ENCODE measurements at regions not wholly inside any gene's neighbourhood (a gene's known extent, or its start where the extent isn't known, plus 50 kb on each side); places are given as distances from the start of the nearest gene placed in this dataset.

GRCh38 chr7:47153576-47153975, 428.3 kb downstream of the TNS3 start:
- Histone ChIP-seq H3K4me1 (peaks cover 27% of the 10 kb centered on the region), H3K27ac (peak overlapping the region; percentile 62), H3K9me3 (no peaks in the 10 kb centered on the region), H3K36me3 (no peaks in the 10 kb centered on the region), H3K27me3 (no peaks in the 10 kb centered on the region), H3K4me3 (no peak overlapping the region)
- TF ChIP-seq POLR2A (IDR thresholded peaks at IDR 0.05): no peak
- no peak for TF ChIP-seq POLR2AphosphoS5 (IDR thresholded peaks at IDR 0.05; ENCODE audit: insufficient read depth in 1 of 2, low read depth in 1 of 2)
- TF ChIP-seq, protein P1, sequence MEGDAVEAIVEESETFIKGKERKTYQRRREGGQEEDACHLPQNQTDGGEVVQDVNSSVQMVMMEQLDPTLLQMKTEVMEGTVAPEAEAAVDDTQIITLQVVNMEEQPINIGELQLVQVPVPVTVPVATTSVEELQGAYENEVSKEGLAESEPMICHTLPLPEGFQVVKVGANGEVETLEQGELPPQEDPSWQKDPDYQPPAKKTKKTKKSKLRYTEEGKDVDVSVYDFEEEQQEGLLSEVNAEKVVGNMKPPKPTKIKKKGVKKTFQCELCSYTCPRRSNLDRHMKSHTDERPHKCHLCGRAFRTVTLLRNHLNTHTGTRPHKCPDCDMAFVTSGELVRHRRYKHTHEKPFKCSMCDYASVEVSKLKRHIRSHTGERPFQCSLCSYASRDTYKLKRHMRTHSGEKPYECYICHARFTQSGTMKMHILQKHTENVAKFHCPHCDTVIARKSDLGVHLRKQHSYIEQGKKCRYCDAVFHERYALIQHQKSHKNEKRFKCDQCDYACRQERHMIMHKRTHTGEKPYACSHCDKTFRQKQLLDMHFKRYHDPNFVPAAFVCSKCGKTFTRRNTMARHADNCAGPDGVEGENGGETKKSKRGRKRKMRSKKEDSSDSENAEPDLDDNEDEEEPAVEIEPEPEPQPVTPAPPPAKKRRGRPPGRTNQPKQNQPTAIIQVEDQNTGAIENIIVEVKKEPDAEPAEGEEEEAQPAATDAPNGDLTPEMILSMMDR (IDR thresholded peaks at IDR 0.05): no peak
- DNase-seq (ENCODE audit: extremely low spot score in 2 of 2): no peak
- intact Hi-C loops (cut with DNase I): no loop called here

GRCh38 chr7:47153058-47153457, 428.9 kb downstream of the TNS3 start:
- Histone ChIP-seq H3K27me3 (no peaks in the 10 kb centered on the region), H3K4me1 (peaks cover 27% of the 10 kb centered on the region), H3K36me3 (no peaks in the 10 kb centered on the region), H3K27ac (peak overlapping the region; percentile 62), H3K9me3 (no peaks in the 10 kb centered on the region), H3K4me3 (no peak overlapping the region)
- intact Hi-C loops (cut with DNase I): no loop called here
- TF ChIP-seq, protein P1 (IDR thresholded peaks at IDR 0.05): no peak
- TF ChIP-seq POLR2AphosphoS5 (IDR thresholded peaks at IDR 0.05; ENCODE audit: insufficient read depth in 1 of 2, low read depth in 1 of 2) (peak in 1 of 2 donors; percentile 60), POLR2A (IDR thresholded peaks at IDR 0.05) (no peak)
- no peak for DNase-seq (ENCODE audit: extremely low spot score in 2 of 2)

- H3K9me3 ChIP-seq: no peaks in the 10 kb centered on the region
- DNase-seq (ENCODE audit: extremely low spot score in 2 of 2): no peak
- no peaks in the 10 kb centered on the region for H3K27me3 ChIP-seq
- no peak for TF ChIP-seq POLR2A (IDR thresholded peaks at IDR 0.05)
- TF ChIP-seq, protein P1 (IDR thresholded peaks at IDR 0.05): no peak
- no peak for TF ChIP-seq POLR2AphosphoS5 (IDR thresholded peaks at IDR 0.05; ENCODE audit: insufficient read depth in 1 of 2, low read depth in 1 of 2)
- H3K36me3 ChIP-seq: no peaks in the 10 kb centered on the region
- intact Hi-C loops (cut with DNase I): no loop called here
- peaks cover 27% of the 10 kb centered on the region for H3K4me1 ChIP-seq
- peak overlapping the region; percentile 40 for H3K27ac ChIP-seq
- no peak overlapping the region for H3K4me3 ChIP-seq
Measured at GRCh38 chr7:47152307-47152706, 429.6 kb downstream of the TNS3 start.

GRCh38 chr7:47150497-47151260, 431.2 kb downstream of the TNS3 start:
- Histone ChIP-seq H3K27me3 (no peaks in the 10 kb centered on the region), H3K4me3 (no peak overlapping the region), H3K36me3 (no peaks in the 10 kb centered on the region), H3K27ac (peak overlapping the region; percentile 20), H3K9me3 (no peaks in the 10 kb centered on the region), H3K4me1 (peaks cover 27% of the 10 kb centered on the region)
- intact Hi-C loops (cut with DNase I): no loop called here
- TF ChIP-seq POLR2AphosphoS5 (IDR thresholded peaks at IDR 0.05; ENCODE audit: insufficient read depth in 1 of 2, low read depth in 1 of 2): no peak
- no peak for TF ChIP-seq POLR2A (IDR thresholded peaks at IDR 0.05)
- TF ChIP-seq, protein P1 (IDR thresholded peaks at IDR 0.05): no peak
- DNase-seq (ENCODE audit: extremely low spot score in 2 of 2): no peak

DNA sequence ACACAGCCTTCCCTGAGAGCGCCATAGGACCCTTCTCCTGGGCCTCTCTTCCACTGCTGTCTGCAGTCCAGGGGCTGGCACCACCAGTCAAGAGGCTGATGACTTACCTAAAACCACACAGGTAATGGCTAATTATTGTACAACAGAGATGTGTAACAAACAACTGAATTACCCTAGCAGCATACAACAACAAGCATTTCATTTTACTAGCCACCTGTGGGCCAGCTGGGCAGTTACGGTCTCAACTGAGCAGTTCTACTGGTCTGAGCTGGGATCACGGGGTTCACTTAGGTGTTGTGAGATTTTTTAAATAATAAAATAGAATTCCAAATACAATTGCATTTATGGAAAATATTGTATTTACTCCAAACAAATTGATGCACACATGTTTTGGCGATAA, 431.9 kb downstream of the TNS3 start:
- DNase-seq (ENCODE audit: extremely low spot score in 2 of 2): no peak
- H3K36me3 ChIP-seq: no peaks in the 10 kb centered on the region
- no peak overlapping the region for H3K4me3 ChIP-seq
- H3K9me3 ChIP-seq: no peaks in the 10 kb centered on the region
- H3K4me1 ChIP-seq: peaks cover 25% of the 10 kb centered on the region
- no peaks in the 10 kb centered on the region for H3K27me3 ChIP-seq
- H3K27ac ChIP-seq: no peak overlapping the region
- TF ChIP-seq, protein P1 (IDR thresholded peaks at IDR 0.05): no peak
- no peak for TF ChIP-seq POLR2A (IDR thresholded peaks at IDR 0.05)
- intact Hi-C loops (cut with DNase I): no loop called here
